WTC11 (cell line): ENCODE measurements at regions not wholly inside any gene's neighbourhood (a gene's known extent, or its start where the extent isn't known, plus 50 kb on each side); places are given as distances from the start of the nearest gene placed in this dataset.

Source experiments
- ATAC-seq: fragments of 200-7000 bp; cut with Tn5 transposase; 2 replicates; pipeline ENCODE4 v1.10.0; 2021; ENCODE audit warnings: mild to moderate bottlenecking, moderate library complexity
- CTCF ChIA-PET: fragments of 300-600 bp; sonication (Branson Sonifier 250); formaldehyde crosslinking; loops from one replicate; lab custom pipeline; 2021; ENCODE audit warnings: antibody characterized with exemption; lab: Charles Lee
- POLR2A ChIA-PET: fragments of 350-600 bp; sonication (Branson Sonifier 250); formaldehyde crosslinking; loops from one replicate; lab custom pipeline; 2021; ENCODE audit warnings: antibody characterized with exemption; lab: Charles Lee
- DNase-seq: peaks from one replicate; pipeline ENCODE4 v3.0.0; 2021; ENCODE audit warnings: low spot score
- H3K27ac Mint-ChIP-seq: 2 replicates; pipeline ENCODE4 v1.8.0; 2021; ENCODE audit warnings: mixed read lengths
- H3K27me3 Mint-ChIP-seq: 2 replicates; pipeline ENCODE4 v1.8.0; 2021; ENCODE audit warnings: low read depth, mild to moderate bottlenecking, moderate library complexity, mixed read lengths
- H3K36me3 Mint-ChIP-seq: 2 replicates; pipeline ENCODE4 v1.8.0; 2021; ENCODE audit warnings: mixed read lengths
- H3K4me1 Mint-ChIP-seq: 2 replicates; pipeline ENCODE4 v1.8.0; 2022; ENCODE audit warnings: mixed read lengths
- H3K4me3 Mint-ChIP-seq: 2 replicates; pipeline ENCODE4 v1.8.0; 2021; ENCODE audit warnings: mild to moderate bottlenecking, moderate library complexity, mixed read lengths
- H3K9me3 Mint-ChIP-seq: 2 replicates; pipeline ENCODE4 v1.8.0; 2021; ENCODE audit warnings: mixed read lengths
- ATF3 ChIP-seq: sonication (generic); formaldehyde crosslinking; conservative IDR thresholded peaks from 2 replicates; pipeline ENCODE4 v1.8.1; 2022; ENCODE audit warnings: mild to moderate bottlenecking, missing genetic modification reagents
- CDX4 ChIP-seq: fragments of 250-450 bp; sonication (Bioruptor Pico); IDR thresholded peaks from 2 replicates; pipeline ENCODE4 v1.9.0; 2021; ENCODE audit warnings: moderate library complexity, mild to moderate bottlenecking, inconsistent platforms, borderline replicate concordance
- CTCF ChIP-seq: fragments of 200-600 bp; IDR thresholded peaks from 2 replicates; pipeline ENCODE4 v1.8.0; 2022; ENCODE audit warnings: antibody characterized with exemption
- E2F1 ChIP-seq: sonication (generic); formaldehyde crosslinking; IDR thresholded peaks from 2 replicates; pipeline ENCODE4 v1.8.0; 2022; ENCODE audit warnings: mild to moderate bottlenecking, missing genetic modification reagents
- EMX1 ChIP-seq: fragments of 250-450 bp; sonication (Bioruptor Pico); IDR thresholded peaks from 2 replicates; pipeline ENCODE4 v1.8.0; 2021; ENCODE audit warnings: mild to moderate bottlenecking
- ERG ChIP-seq: fragments of 250-450 bp; sonication (Bioruptor Pico); IDR thresholded peaks from 2 replicates; pipeline ENCODE4 v1.8.0; 2021; ENCODE audit warnings: mild to moderate bottlenecking
- FOXK1 ChIP-seq: sonication (generic); formaldehyde crosslinking; IDR thresholded peaks from 2 replicates; pipeline ENCODE4 v1.8.0; 2022; ENCODE audit warnings: mild to moderate bottlenecking, moderate library complexity, missing genetic modification reagents
- FOXP1 ChIP-seq: sonication (generic); formaldehyde crosslinking; IDR thresholded peaks from 2 replicates; pipeline ENCODE4 v1.8.0; 2022; ENCODE audit warnings: missing genetic modification reagents, mild to moderate bottlenecking, moderate library complexity, borderline replicate concordance
- GTF2I ChIP-seq: fragments of 250-450 bp; sonication (Bioruptor Pico); conservative IDR thresholded peaks from 2 replicates; pipeline ENCODE4 v1.4.0; 2021; ENCODE audit warnings: mild to moderate bottlenecking
- HMGXB4 ChIP-seq: sonication (generic); formaldehyde crosslinking; IDR thresholded peaks from 2 replicates; pipeline ENCODE4 v1.8.1; 2023; ENCODE audit warnings: mild to moderate bottlenecking, moderate library complexity, missing genetic modification reagents
- JAZF1 ChIP-seq: fragments of 250-450 bp; sonication (Bioruptor Pico); IDR thresholded peaks from 2 replicates; pipeline ENCODE4 v1.9.0; 2021; ENCODE audit warnings: moderate library complexity, mild to moderate bottlenecking, inconsistent platforms
- KAT7 ChIP-seq: sonication (generic); formaldehyde crosslinking; IDR thresholded peaks from 2 replicates; pipeline ENCODE4 v1.8.1; 2023; ENCODE audit warnings: missing genetic modification reagents, mild to moderate bottlenecking, borderline replicate concordance
- MAX ChIP-seq: sonication (generic); formaldehyde crosslinking; IDR thresholded peaks from 2 replicates; pipeline ENCODE4 v1.8.0; 2022; ENCODE audit warnings: mild to moderate bottlenecking, missing genetic modification reagents
- MLX ChIP-seq: sonication (generic); formaldehyde crosslinking; IDR thresholded peaks from 2 replicates; pipeline ENCODE4 v1.8.1; 2023; ENCODE audit warnings: mild to moderate bottlenecking, missing genetic modification reagents, moderate library complexity
- NFE2L1 ChIP-seq: sonication (generic); formaldehyde crosslinking; IDR thresholded peaks from 2 replicates; pipeline ENCODE4 v1.8.1; 2023; ENCODE audit warnings: missing genetic modification reagents
- PRRX2 ChIP-seq: fragments of 250-450 bp; sonication (Bioruptor Pico); IDR thresholded peaks from 2 replicates; pipeline ENCODE4 v1.8.0; 2021; ENCODE audit warnings: mild to moderate bottlenecking
- SOX15 ChIP-seq: fragments of 250-450 bp; sonication (Bioruptor Pico); IDR thresholded peaks from 2 replicates; pipeline ENCODE4 v1.9.0; 2021; ENCODE audit warnings: mild to moderate bottlenecking
- ZBTB21 ChIP-seq: sonication (generic); formaldehyde crosslinking; IDR thresholded peaks from 2 replicates; pipeline ENCODE4 v1.8.1; 2023; ENCODE audit warnings: mild to moderate bottlenecking, missing genetic modification reagents, borderline replicate concordance
- ZMAT4 ChIP-seq: fragments of 250-450 bp; sonication (Bioruptor Pico); IDR thresholded peaks from 2 replicates; pipeline ENCODE4 v1.9.0; 2021; ENCODE audit warnings: mild to moderate bottlenecking

- no peaks in the 10 kb centered on the region for H3K27me3 Mint-ChIP-seq
- no peak for DNase-seq
- H3K4me3 Mint-ChIP-seq = no peak overlapping the region
- H3K36me3 Mint-ChIP-seq = peaks cover 15% of the 10 kb centered on the region
- ChIA-PET POLR2A (no interaction called here), CTCF (no interaction called here)
- TF ChIP-seq GTF2I (0 out of 2 replicates have a peak, but pooled peaks have one; percentile 61), FOXP1 (CRISPR knock-in tag) (no peak)
- peaks cover 19% of the 10 kb centered on the region for H3K9me3 Mint-ChIP-seq
- peaks cover 65% of the 10 kb centered on the region for H3K4me1 Mint-ChIP-seq
- ATAC-seq = no peak
- H3K27ac Mint-ChIP-seq = no peak overlapping the region
Measured at GRCh38 chr7:24383055-24383454, 99.1 kb downstream of the NPY start.

- CTCF ChIA-PET = interaction anchor here (1.2 kb wide), 1 partner anchor 8 kb away, joined by 3 read pairs; no protein-coding TSS in a partner anchor
- Mint-ChIP-seq H3K4me1 (peaks cover 55% of the 10 kb centered on the region), H3K9me3 (peaks cover 19% of the 10 kb centered on the region)
Measured at GRCh38 chr7:24384362-24385030, 100.5 kb downstream of the NPY start.

GRCh38 chr7:24388212-24388611 is 104.2 kb downstream of the NPY start:
- no peaks in the 10 kb centered on the region for H3K27me3 Mint-ChIP-seq
- peaks cover 12% of the 10 kb centered on the region for H3K9me3 Mint-ChIP-seq
- H3K4me1 Mint-ChIP-seq = peaks cover 40% of the 10 kb centered on the region
- TF ChIP-seq FOXK1 (no peak), ZMAT4 (CRISPR knock-in tag) (no peak), HMGXB4 (CRISPR knock-in tag) (no peak), EMX1 (no peak), NFE2L1 (no peak), KAT7 (no peak), JAZF1 (CRISPR knock-in tag) (no peak)
- TF ChIP-seq, all 79 proteins: peak for 0
- Mint-ChIP-seq H3K27ac (no peak overlapping the region), H3K4me3 (no peak overlapping the region), H3K36me3 (peaks cover 8% of the 10 kb centered on the region)
- DNase-seq (no peak), ATAC-seq (no peak)
- ChIA-PET POLR2A (interaction anchor here (0.7 kb wide), 1 partner anchor 383 kb away, joined by 4 read pairs; no protein-coding TSS in a partner anchor), CTCF (no interaction called here)

More at GRCh38 chr7:24384362-24385030, 100.5 kb downstream of the NPY start:
- ATAC-seq (no peak), DNase-seq (no peak)
- TF ChIP-seq MAX (CRISPR knock-in tag) (no peak), SOX15 (CRISPR knock-in tag) (no peak)
- Mint-ChIP-seq H3K4me3 (no peak overlapping the region), H3K27ac (no peak overlapping the region), H3K27me3 (no peaks in the 10 kb centered on the region), H3K36me3 (peaks cover 15% of the 10 kb centered on the region)
- POLR2A ChIA-PET = no interaction called here

- Mint-ChIP-seq H3K27ac (no peak overlapping the region), H3K36me3 (peaks cover 3% of the 10 kb centered on the region; the same call in 1 of the 2 replicates), H3K9me3 (peaks cover 7% of the 10 kb centered on the region), H3K27me3 (no peaks in the 10 kb centered on the region), H3K4me3 (no peak overlapping the region), H3K4me1 (peaks cover 51% of the 10 kb centered on the region)
- CTCF ChIA-PET = interaction anchor here (0.9 to 4.0 kb wide), 2 partner anchors 9 to 72 kb away, joined by 3 to 25 read pairs; no protein-coding TSS in a partner anchor
- POLR2A ChIA-PET = no interaction called here
- DNase-seq (no peak), ATAC-seq (no peak)
- TF ChIP-seq ZBTB21 (CRISPR knock-in tag) = no peak
- no peak for TF ChIP-seq CTCF
- TF ChIP-seq ATF3 = no peak
- no peak for TF ChIP-seq CDX4 (CRISPR knock-in tag)
- no peak for TF ChIP-seq ERG (CRISPR knock-in tag)
- no peak for TF ChIP-seq E2F1 (CRISPR knock-in tag)
- no peak for TF ChIP-seq MLX (CRISPR knock-in tag)
- TF ChIP-seq PRRX2 (CRISPR knock-in tag) = no peak
Measured at GRCh38 chr7:24390376-24391157, 106.6 kb downstream of the NPY start.
